ENCODE measurements at regions not wholly inside any gene's neighbourhood (a gene's known extent, or its start where the extent isn't known, plus 50 kb on each side); places are given as distances from the start of the nearest gene placed in this dataset.

- H2AFZ ChIP-seq (ENCODE audit: low read depth, low read length): no peak overlapping the region
- no peak overlapping the region for H3K9ac ChIP-seq (ENCODE audit: low read length)
- H3K79me2 ChIP-seq (ENCODE audit: insufficient read depth, low read length): no peaks in the 10 kb centered on the region
- Mint-ChIP-seq H3K4me3 (ENCODE audit: unreplicated experiment) (no peak overlapping the region), H3K36me3 (ENCODE audit: low read depth, unreplicated experiment) (no peaks in the 10 kb centered on the region), H3K9me3 (ENCODE audit: unreplicated experiment) (no peaks in the 10 kb centered on the region), H3K4me1 (ENCODE audit: low read depth, unreplicated experiment) (no peaks in the 10 kb centered on the region), H3K27ac (ENCODE audit: unreplicated experiment) (no peak overlapping the region), H3K27me3 (ENCODE audit: low read depth, unreplicated experiment) (peaks cover 45% of the 10 kb centered on the region)
- H3K9me3 ChIP-seq (ENCODE audit: insufficient read depth, low read depth, low read length): no peaks in the 10 kb centered on the region
- DNase-seq (ENCODE audit: low read depth) (no peak), FAIRE-seq (no peak)
- TF ChIP-seq EZH2 (IDR thresholded peaks at IDR 0.05; ENCODE audit: insufficient read depth, low read length): no peak
- TF ChIP-seq CTCF (IDR thresholded peaks at IDR 0.05; ENCODE audit: insufficient read depth, low read depth, low read length): no peak
- H4K20me1 ChIP-seq (ENCODE audit: insufficient read depth, low read length): no peaks in the 10 kb centered on the region
- H3K4me2 ChIP-seq (ENCODE audit: low read length): no peak overlapping the region
- no peak overlapping the region for H3K4me3 ChIP-seq (ENCODE audit: insufficient read depth, low read depth, low read length)
- no peaks in the 10 kb centered on the region for H3K36me3 ChIP-seq (ENCODE audit: insufficient read depth, low read length)
- H3K4me1 ChIP-seq (ENCODE audit: insufficient read depth, low read length): no peaks in the 10 kb centered on the region
- H3K27me3 ChIP-seq (ENCODE audit: insufficient read depth, low read length): no peaks in the 10 kb centered on the region
- no peak overlapping the region for H3K27ac ChIP-seq (ENCODE audit: low read depth, low read length)
Measured at GRCh38 chr5:2639425-2639824, 112.1 kb downstream of the IRX2 start.

GRCh38 chr5:2634399-2635176 lies 116.9 kb downstream of the IRX2 start:
- Mint-ChIP-seq H3K9me3 (ENCODE audit: unreplicated experiment) (no peaks in the 10 kb centered on the region), H3K36me3 (ENCODE audit: low read depth, unreplicated experiment) (no peaks in the 10 kb centered on the region), H3K4me1 (ENCODE audit: low read depth, unreplicated experiment) (no peaks in the 10 kb centered on the region), H3K4me3 (ENCODE audit: unreplicated experiment) (no peak overlapping the region), H3K27me3 (ENCODE audit: low read depth, unreplicated experiment) (peaks cover 39% of the 10 kb centered on the region), H3K27ac (ENCODE audit: unreplicated experiment) (no peak overlapping the region)
- no peaks in the 10 kb centered on the region for H3K27me3 ChIP-seq (ENCODE audit: insufficient read depth, low read length)
- H2AFZ ChIP-seq (ENCODE audit: low read depth, low read length): no peak overlapping the region
- no peaks in the 10 kb centered on the region for H3K36me3 ChIP-seq (ENCODE audit: insufficient read depth, low read length)
- H3K79me2 ChIP-seq (ENCODE audit: insufficient read depth, low read length): no peaks in the 10 kb centered on the region
- no peak for DNase-seq (ENCODE audit: low read depth)
- no peaks in the 10 kb centered on the region for H4K20me1 ChIP-seq (ENCODE audit: insufficient read depth, low read length)
- H3K9me3 ChIP-seq (ENCODE audit: insufficient read depth, low read depth, low read length): no peaks in the 10 kb centered on the region
- TF ChIP-seq CTCF (IDR thresholded peaks at IDR 0.05; ENCODE audit: insufficient read depth, low read depth, low read length) (no peak), EZH2 (IDR thresholded peaks at IDR 0.05; ENCODE audit: insufficient read depth, low read length) (no peak)
- H3K4me1 ChIP-seq (ENCODE audit: insufficient read depth, low read length): no peaks in the 10 kb centered on the region
- H3K4me2 ChIP-seq (ENCODE audit: low read length): no peak overlapping the region
- no peak overlapping the region for H3K4me3 ChIP-seq (ENCODE audit: insufficient read depth, low read depth, low read length)
- no peak overlapping the region for H3K27ac ChIP-seq (ENCODE audit: low read depth, low read length)
- no peak for FAIRE-seq
- no peak overlapping the region for H3K9ac ChIP-seq (ENCODE audit: low read length)

- DNase-seq (ENCODE audit: low read depth) (no peak), FAIRE-seq (no peak)
- Mint-ChIP-seq H3K27me3 (ENCODE audit: low read depth, unreplicated experiment) (peaks cover 42% of the 10 kb centered on the region), H3K4me3 (ENCODE audit: unreplicated experiment) (no peak overlapping the region), H3K4me1 (ENCODE audit: low read depth, unreplicated experiment) (no peaks in the 10 kb centered on the region), H3K36me3 (ENCODE audit: low read depth, unreplicated experiment) (no peaks in the 10 kb centered on the region), H3K27ac (ENCODE audit: unreplicated experiment) (no peak overlapping the region), H3K9me3 (ENCODE audit: unreplicated experiment) (no peaks in the 10 kb centered on the region)
- TF ChIP-seq CTCF (IDR thresholded peaks at IDR 0.05; ENCODE audit: insufficient read depth, low read depth, low read length): no peak
- no peak for TF ChIP-seq EZH2 (IDR thresholded peaks at IDR 0.05; ENCODE audit: insufficient read depth, low read length)
- Histone ChIP-seq H2AFZ (ENCODE audit: low read depth, low read length) (no peak overlapping the region), H3K27me3 (ENCODE audit: insufficient read depth, low read length) (no peaks in the 10 kb centered on the region), H3K4me3 (ENCODE audit: insufficient read depth, low read depth, low read length) (no peak overlapping the region), H3K36me3 (ENCODE audit: insufficient read depth, low read length) (no peaks in the 10 kb centered on the region), H3K4me2 (ENCODE audit: low read length) (no peak overlapping the region), H3K9me3 (ENCODE audit: insufficient read depth, low read depth, low read length) (no peaks in the 10 kb centered on the region), H3K4me1 (ENCODE audit: insufficient read depth, low read length) (no peaks in the 10 kb centered on the region), H4K20me1 (ENCODE audit: insufficient read depth, low read length) (no peaks in the 10 kb centered on the region), H3K27ac (ENCODE audit: low read depth, low read length) (no peak overlapping the region), H3K79me2 (ENCODE audit: insufficient read depth, low read length) (no peaks in the 10 kb centered on the region), H3K9ac (ENCODE audit: low read length) (no peak overlapping the region)
Measured at GRCh38 chr5:2633992-2634391, 117.5 kb downstream of the IRX2 start.

All from astrocyte (in vitro differentiated cells and primary cell).